Caco-2 (cell line): ENCODE measurements at regions not wholly inside any gene's neighbourhood (a gene's known extent, or its start where the extent isn't known, plus 50 kb on each side); places are given as distances from the start of the nearest gene placed in this dataset.

Experiments
- BruUV-seq: library from RNA; stranded (reverse); fragments of 400-500 nt; replicated peaks from 2 replicates; lab custom pipeline; 2021; lab: Mats Ljungman, UMichigan
- CTCF ChIA-PET: fragments of 300-600 bp; sonication (Branson Sonifier 250); formaldehyde crosslinking; loops from one replicate; lab custom pipeline; 2022; ENCODE audit warnings: antibody characterized with exemption; lab: Charles Lee
- POLR2A ChIA-PET: fragments of 300-600 bp; sonication (Branson Sonifier 250); formaldehyde crosslinking; loops from one replicate; lab custom pipeline; 2022; ENCODE audit warnings: antibody characterized with exemption; lab: Charles Lee
- DNase-seq, 2 experiments: peaks; one replicate each; pipeline versions ENCODE4 v3.0.0 to v3.0.0-alpha.2; 2020 to 2022
- H3K27me3 ChIP-seq: replicated peaks from 2 replicates; pipeline ENCODE4 v1.6.0; 2011; ENCODE audit warnings: low read length; ENCODE audit not compliant: control insufficient read depth, insufficient read depth
- H3K36me3 ChIP-seq: 2 replicates; pipeline ENCODE4 v1.5.1; 2011; ENCODE audit warnings: low read length; ENCODE audit not compliant: control insufficient read depth, insufficient read depth
- H3K4me1 ChIP-seq: fragments of 250-450 bp; sonication (Bioruptor Pico); 2 replicates; pipeline ENCODE4 v1.5.1; 2020; ENCODE audit warnings: mild to moderate bottlenecking
- H3K4me3 ChIP-seq: 2 replicates; pipeline ENCODE4 v1.5.1; 2011; ENCODE audit warnings: low read depth, mild to moderate bottlenecking, control low read depth, low read length
- H3K9me3 ChIP-seq: fragments of 250-450 bp; sonication (Bioruptor Pico); 2 replicates; pipeline ENCODE4 v1.5.1; 2020; ENCODE audit warnings: mild to moderate bottlenecking, moderate library complexity
- H3K27ac Mint-ChIP-seq: one replicate; pipeline ENCODE4 v1.8.0; 2022; ENCODE audit warnings: mixed read lengths; ENCODE audit not compliant: unreplicated experiment
- H3K27me3 Mint-ChIP-seq: one replicate; pipeline ENCODE4 v1.8.0; 2022; ENCODE audit warnings: mixed read lengths; ENCODE audit not compliant: insufficient read depth, unreplicated experiment
- H3K36me3 Mint-ChIP-seq: one replicate; pipeline ENCODE4 v1.8.0; 2022; ENCODE audit warnings: mild to moderate bottlenecking, mixed read lengths; ENCODE audit not compliant: insufficient read depth, unreplicated experiment
- H3K4me1 Mint-ChIP-seq: one replicate; pipeline ENCODE4 v1.8.0; 2022; ENCODE audit warnings: low read depth, mixed read lengths; ENCODE audit not compliant: unreplicated experiment
- H3K4me3 Mint-ChIP-seq: one replicate; pipeline ENCODE4 v1.8.0; 2022; ENCODE audit warnings: mild to moderate bottlenecking, moderate library complexity, mixed read lengths; ENCODE audit not compliant: unreplicated experiment
- H3K9me3 Mint-ChIP-seq: one replicate; pipeline ENCODE4 v1.8.0; 2022; ENCODE audit warnings: mixed read lengths; ENCODE audit not compliant: unreplicated experiment
- intact Hi-C: fragments of 100-400 bp; cut with micrococcal nuclease; formaldehyde crosslinking; loops from one replicate; pipeline ENCODE4 v1.10.0; 2022; ENCODE audit not compliant: unreplicated experiment
- TF ChIP-seq, protein P1 (sequence below), 2 experiments: fragments of 200-600 bp in 1 of 2; IDR thresholded peaks; 1 replicate in 1 of 2; 2 replicates in 1 of 2; pipeline versions ENCODE4 v1.5.1 to v1.8.0; 2011 to 2022; ENCODE audit warnings: antibody characterized with exemption in 1 of 2, control low read depth in 1 of 2, inconsistent platforms in 1 of 2, low read depth in 1 of 2, low read length in 1 of 2, mild to moderate bottlenecking in 1 of 2, moderate library complexity in 1 of 2; ENCODE audit not compliant: insufficient read depth in 1 of 2, severe bottlenecking in 1 of 2, unreplicated experiment in 1 of 2

- intact Hi-C loops, result no loop called here
- peaks cover 10% of the 10 kb centered on the region for H3K27me3 Mint-ChIP-seq
- TF ChIP-seq, protein P1, sequence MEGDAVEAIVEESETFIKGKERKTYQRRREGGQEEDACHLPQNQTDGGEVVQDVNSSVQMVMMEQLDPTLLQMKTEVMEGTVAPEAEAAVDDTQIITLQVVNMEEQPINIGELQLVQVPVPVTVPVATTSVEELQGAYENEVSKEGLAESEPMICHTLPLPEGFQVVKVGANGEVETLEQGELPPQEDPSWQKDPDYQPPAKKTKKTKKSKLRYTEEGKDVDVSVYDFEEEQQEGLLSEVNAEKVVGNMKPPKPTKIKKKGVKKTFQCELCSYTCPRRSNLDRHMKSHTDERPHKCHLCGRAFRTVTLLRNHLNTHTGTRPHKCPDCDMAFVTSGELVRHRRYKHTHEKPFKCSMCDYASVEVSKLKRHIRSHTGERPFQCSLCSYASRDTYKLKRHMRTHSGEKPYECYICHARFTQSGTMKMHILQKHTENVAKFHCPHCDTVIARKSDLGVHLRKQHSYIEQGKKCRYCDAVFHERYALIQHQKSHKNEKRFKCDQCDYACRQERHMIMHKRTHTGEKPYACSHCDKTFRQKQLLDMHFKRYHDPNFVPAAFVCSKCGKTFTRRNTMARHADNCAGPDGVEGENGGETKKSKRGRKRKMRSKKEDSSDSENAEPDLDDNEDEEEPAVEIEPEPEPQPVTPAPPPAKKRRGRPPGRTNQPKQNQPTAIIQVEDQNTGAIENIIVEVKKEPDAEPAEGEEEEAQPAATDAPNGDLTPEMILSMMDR (IDR thresholded peaks at IDR 0.05; ENCODE audit: insufficient read depth in 1 of 2, low read depth in 1 of 2, low read length in 1 of 2, severe bottlenecking in 1 of 2, unreplicated experiment in 1 of 2), result no peak
- no peaks in the 10 kb centered on the region for H3K36me3 ChIP-seq
- H3K4me3 ChIP-seq, result no peak overlapping the region
- no peaks in the 10 kb centered on the region for H3K4me1 ChIP-seq
- no peaks in the 10 kb centered on the region for H3K9me3 Mint-ChIP-seq
- H3K9me3 ChIP-seq, result no peaks in the 10 kb centered on the region
- POLR2A ChIA-PET, result no interaction called here
- H3K27me3 ChIP-seq, result no peaks in the 10 kb centered on the region
- H3K36me3 Mint-ChIP-seq, result no peaks in the 10 kb centered on the region
- H3K27ac Mint-ChIP-seq, result no peak overlapping the region
- CTCF ChIA-PET, result no interaction called here
- H3K4me3 Mint-ChIP-seq, result no peak overlapping the region
- DNase-seq, result peak in 1 of 2 experiments; percentile 34
- BruUV-seq, result no TSS peak
- no peaks in the 10 kb centered on the region for H3K4me1 Mint-ChIP-seq
These were observed 405.3 kb downstream of the RRAGC start for GRCh38 chr1:38454236-38454635.

DNA sequence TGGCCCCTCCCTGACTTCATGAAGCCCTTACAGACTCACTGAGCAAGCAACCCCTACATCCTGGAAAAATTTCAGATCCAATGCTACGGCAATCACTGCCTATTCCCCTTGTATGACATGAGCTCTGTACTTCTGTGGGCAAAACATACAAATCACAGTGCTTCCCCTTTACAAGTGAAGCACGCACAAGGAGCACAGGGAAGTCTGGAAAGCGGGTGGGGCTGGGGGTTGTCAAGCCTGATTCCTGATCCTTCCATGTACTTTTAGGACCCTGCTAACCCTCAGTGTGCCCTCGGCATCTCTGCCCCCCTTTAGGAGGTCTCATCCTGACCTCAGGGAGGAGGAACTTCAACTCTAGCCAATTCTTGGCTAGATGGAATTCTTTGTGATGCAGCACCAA is 405.7 kb upstream of the POU3F1 start:
- Histone ChIP-seq H3K4me3 (no peak overlapping the region), H3K4me1 (no peaks in the 10 kb centered on the region), H3K27me3 (no peaks in the 10 kb centered on the region), H3K36me3 (no peaks in the 10 kb centered on the region), H3K9me3 (no peaks in the 10 kb centered on the region)
- BruUV-seq, result no TSS peak
- Mint-ChIP-seq H3K9me3 (no peaks in the 10 kb centered on the region), H3K4me1 (no peaks in the 10 kb centered on the region), H3K27me3 (peaks cover 13% of the 10 kb centered on the region), H3K36me3 (no peaks in the 10 kb centered on the region), H3K4me3 (no peak overlapping the region), H3K27ac (no peak overlapping the region)
- intact Hi-C loops, result no loop called here
- DNase-seq, result no peak
- ChIA-PET CTCF (no interaction called here), POLR2A (no interaction called here)
- TF ChIP-seq, protein P1 (IDR thresholded peaks at IDR 0.05; ENCODE audit: insufficient read depth in 1 of 2, low read depth in 1 of 2, low read length in 1 of 2, severe bottlenecking in 1 of 2, unreplicated experiment in 1 of 2), result no peak

- peaks cover 16% of the 10 kb centered on the region for H3K27me3 Mint-ChIP-seq
- H3K9me3 ChIP-seq, result no peaks in the 10 kb centered on the region
- no peak for DNase-seq
- no peaks in the 10 kb centered on the region for H3K36me3 ChIP-seq
- H3K4me1 ChIP-seq, result no peaks in the 10 kb centered on the region
- no peak overlapping the region for H3K4me3 Mint-ChIP-seq
- no peaks in the 10 kb centered on the region for H3K27me3 ChIP-seq
- ChIA-PET CTCF (no interaction called here), POLR2A (no interaction called here)
- H3K9me3 Mint-ChIP-seq, result no peaks in the 10 kb centered on the region
- H3K4me3 ChIP-seq, result no peak overlapping the region
- TF ChIP-seq, protein P1 (IDR thresholded peaks at IDR 0.05; ENCODE audit: insufficient read depth in 1 of 2, low read depth in 1 of 2, low read length in 1 of 2, severe bottlenecking in 1 of 2, unreplicated experiment in 1 of 2), result no peak
- H3K4me1 Mint-ChIP-seq, result no peaks in the 10 kb centered on the region
- no TSS peak for BruUV-seq
- no peak overlapping the region for H3K27ac Mint-ChIP-seq
- intact Hi-C loops, result no loop called here
- no peaks in the 10 kb centered on the region for H3K36me3 Mint-ChIP-seq
These were observed 405.0 kb upstream of the POU3F1 start for GRCh38 chr1:38451541-38451993.
